ENCODE measurements at regions not wholly inside any gene's neighbourhood (a gene's known extent, or its start where the extent isn't known, plus 50 kb on each side); places are given as distances from the start of the nearest gene placed in this dataset.

DNA sequence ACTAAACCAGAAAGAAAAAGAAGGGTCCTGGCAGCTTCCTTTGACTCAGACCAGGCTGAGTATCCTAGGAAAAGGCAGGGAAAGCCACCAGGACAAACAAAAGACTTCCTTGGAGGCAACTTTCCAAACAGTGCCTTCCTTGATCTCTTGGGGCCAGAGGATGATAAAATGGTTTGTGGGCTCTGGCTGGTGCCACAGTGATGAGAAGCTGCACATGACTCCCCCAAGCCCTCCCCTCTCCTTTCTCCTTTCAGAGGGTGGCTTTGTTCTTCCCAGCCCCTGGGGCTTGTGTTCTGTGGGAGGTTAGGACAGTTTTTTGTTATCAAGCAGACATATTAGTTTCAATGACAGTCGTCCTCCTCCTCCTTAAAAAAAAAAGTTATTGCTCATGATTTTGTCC lies 183.2 kb downstream of the SEM1 start:
- TF ChIP-seq, protein P1, sequence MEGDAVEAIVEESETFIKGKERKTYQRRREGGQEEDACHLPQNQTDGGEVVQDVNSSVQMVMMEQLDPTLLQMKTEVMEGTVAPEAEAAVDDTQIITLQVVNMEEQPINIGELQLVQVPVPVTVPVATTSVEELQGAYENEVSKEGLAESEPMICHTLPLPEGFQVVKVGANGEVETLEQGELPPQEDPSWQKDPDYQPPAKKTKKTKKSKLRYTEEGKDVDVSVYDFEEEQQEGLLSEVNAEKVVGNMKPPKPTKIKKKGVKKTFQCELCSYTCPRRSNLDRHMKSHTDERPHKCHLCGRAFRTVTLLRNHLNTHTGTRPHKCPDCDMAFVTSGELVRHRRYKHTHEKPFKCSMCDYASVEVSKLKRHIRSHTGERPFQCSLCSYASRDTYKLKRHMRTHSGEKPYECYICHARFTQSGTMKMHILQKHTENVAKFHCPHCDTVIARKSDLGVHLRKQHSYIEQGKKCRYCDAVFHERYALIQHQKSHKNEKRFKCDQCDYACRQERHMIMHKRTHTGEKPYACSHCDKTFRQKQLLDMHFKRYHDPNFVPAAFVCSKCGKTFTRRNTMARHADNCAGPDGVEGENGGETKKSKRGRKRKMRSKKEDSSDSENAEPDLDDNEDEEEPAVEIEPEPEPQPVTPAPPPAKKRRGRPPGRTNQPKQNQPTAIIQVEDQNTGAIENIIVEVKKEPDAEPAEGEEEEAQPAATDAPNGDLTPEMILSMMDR (IDR thresholded peaks at IDR 0.05) = no peak
- TF ChIP-seq POLR2A (IDR thresholded peaks at IDR 0.05) = no peak

Measured in lower leg skin (tissue), 3 donors.